Adrenal gland (tissue), 5 donors: ENCODE measurements at regions not wholly inside any gene's neighbourhood (a gene's known extent, or its start where the extent isn't known, plus 50 kb on each side); places are given as distances from the start of the nearest gene placed in this dataset.

Experiments used
- CTCF ChIP-seq, 6 experiments: fragments of 450-650 bp in 4 of 6; fragments of 200-600 bp in 2 of 6; sonication (generic) in 1 of 6; IDR thresholded peaks; 1 replicate in 5 of 6; 2 replicates in 1 of 6; pipeline versions ENCODE4 v1.5.1 to v1.8.0; 2016 to 2021; ENCODE audit warnings: antibody characterized with exemption in 6 of 6, mild to moderate bottlenecking in 2 of 6, moderate library complexity in 1 of 6
- POLR2A ChIP-seq, 2 donors: fragments of 450-650 bp; IDR thresholded peaks; one replicate each; pipeline ENCODE4 v1.6.1; 2017; ENCODE audit warnings: antibody characterized with exemption in 2 of 2, mild to moderate bottlenecking in 2 of 2, moderate library complexity in 1 of 2
- donor health status: DM: no; HTN: no; CAD: no.

DNA sequence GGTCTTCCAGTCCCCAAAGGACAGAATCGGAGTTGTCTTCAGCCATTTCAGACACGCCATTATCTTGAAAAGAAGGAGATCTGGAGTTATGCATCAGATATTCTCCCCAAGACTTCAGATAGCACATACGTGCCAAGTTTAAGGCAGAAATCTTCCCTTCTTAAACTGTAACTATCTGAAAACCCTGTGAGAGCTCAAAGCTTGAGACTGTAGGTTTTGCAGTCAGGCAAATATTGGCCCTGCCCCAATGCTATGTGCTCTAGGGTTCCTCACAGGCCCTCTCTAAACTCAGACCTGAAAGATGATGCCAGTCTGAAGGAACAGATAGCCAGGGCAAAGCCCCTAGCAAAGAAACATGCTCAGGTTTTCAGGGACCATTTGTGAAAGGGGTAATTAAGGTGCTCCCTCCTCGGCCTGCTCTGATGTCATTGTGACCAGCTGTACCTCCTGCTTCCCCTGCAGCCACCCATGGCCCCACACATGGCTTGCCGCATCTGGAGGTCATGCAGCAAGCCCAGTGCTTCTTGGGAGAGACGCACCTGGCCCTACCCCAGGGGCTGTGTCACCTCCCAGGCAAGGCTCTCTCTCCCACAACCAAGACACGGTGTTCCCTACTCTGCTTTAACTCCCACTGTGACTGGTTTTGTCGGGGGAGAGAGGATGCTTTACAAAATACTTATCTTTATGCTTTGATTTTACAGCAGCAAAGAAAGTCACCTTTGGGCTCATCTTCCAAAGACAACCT is 53.4 kb upstream of the POMGNT2 start:
- TF ChIP-seq CTCF (IDR thresholded peaks at IDR 0.05) (no peak), POLR2A (IDR thresholded peaks at IDR 0.05) (no peak)
